A549 (cell line): ENCODE measurements at regions not wholly inside any gene's neighbourhood (a gene's known extent, or its start where the extent isn't known, plus 50 kb on each side); places are given as distances from the start of the nearest gene placed in this dataset.

ENCODE experiments used
- ATAC-seq, 2 experiments: fragments of 200-7000 bp in 1 of 2; fragments of >200 bp in 1 of 2; cut with Nextera tagmentation in 1 of 2; cut with Tn5 transposase in 1 of 2; 3 replicates each; pipeline versions ENCODE4 v1.8.0 to v1.9.1; 2018 to 2020; ENCODE audit warnings: mild to moderate bottlenecking in 1 of 2, moderate library complexity in 1 of 2
- CTCF ChIA-PET: fragments of 300-600 bp; sonication (Branson Sonifier 250); formaldehyde crosslinking; extraction: SDS; loops from one replicate; lab custom pipeline; 2021; ENCODE audit warnings: antibody characterized with exemption, inconsistent platforms; lab: Yijun Ruan, JAX
- POLR2A ChIA-PET: fragments of 350-600 bp; formaldehyde crosslinking; extraction: SDS; loops from one replicate; lab custom pipeline; 2021; ENCODE audit warnings: antibody characterized with exemption, inconsistent platforms; lab: Yijun Ruan, JAX
- DNase-seq, 2 experiments: peaks; one replicate each; pipeline versions ENCODE4 v3.0.0 to v3.0.0-alpha.2; 2011 to 2016; ENCODE audit warnings: low read depth in 1 of 2, low spot score in 1 of 2
- FAIRE-seq: peaks from 2 replicates; lab custom pipeline; 2011; peaks lifted over from hg19 to GRCh38; lab: Jason Lieb, UNC
- H3K27ac ChIP-seq, 2 experiments: fragments of >200 bp; sonication (Bioruptor Twin); formaldehyde crosslinking; 3 replicates each; pipeline ENCODE4 v1.5.1; 2016 to 2017
- H3K4me1 ChIP-seq: fragments of >200 bp; sonication (Bioruptor Twin); formaldehyde crosslinking; 3 replicates; pipeline ENCODE4 v1.6.1; 2016
- H3K4me2 ChIP-seq: fragments of >200 bp; sonication (Bioruptor Twin); formaldehyde crosslinking; 3 replicates; pipeline ENCODE4 v1.6.1; 2016
- H3K4me3 ChIP-seq: fragments of >200 bp; sonication (Bioruptor Twin); formaldehyde crosslinking; 3 replicates; pipeline ENCODE4 v1.5.1; 2016
- H3K9me3 ChIP-seq: fragments of >200 bp; sonication (Bioruptor Twin); formaldehyde crosslinking; 3 replicates; pipeline ENCODE4 v1.6.1; 2016
- CBX8 ChIP-seq: fragments of 200-600 bp; sonication (generic); IDR thresholded peaks from 2 replicates; pipeline ENCODE4 v1.6.1; 2016
- CHD4 ChIP-seq: fragments of 200-600 bp; sonication (generic); IDR thresholded peaks from 2 replicates; pipeline ENCODE4 v1.6.1; 2016; ENCODE audit warnings: antibody characterized with exemption, mild to moderate bottlenecking, borderline replicate concordance
- E2F6 ChIP-seq: IDR thresholded peaks from 2 replicates; pipeline ENCODE4 v1.6.1; 2012; ENCODE audit warnings: low read depth, borderline replicate concordance
- EHF ChIP-seq: fragments of 250-450 bp; sonication (Bioruptor Pico); IDR thresholded peaks from 2 replicates; pipeline ENCODE4 v1.5.0; 2020; ENCODE audit warnings: mild to moderate bottlenecking
- ELK1 ChIP-seq: fragments of 150-350 bp; IDR thresholded peaks from 2 replicates; pipeline ENCODE4 v1.6.1; 2014; ENCODE audit warnings: low read depth, mild to moderate bottlenecking, low read length
- FOSB ChIP-seq: fragments of 250-450 bp; sonication (Bioruptor Pico); IDR thresholded peaks from 2 replicates; pipeline ENCODE4 v1.5.0; 2020; ENCODE audit warnings: mild to moderate bottlenecking, moderate library complexity
- FOXS1 ChIP-seq: fragments of 250-450 bp; sonication (Bioruptor Pico); IDR thresholded peaks from 2 replicates; pipeline ENCODE4 v1.5.0; 2020; ENCODE audit warnings: mild to moderate bottlenecking, moderate library complexity
- GATA3 ChIP-seq: IDR thresholded peaks from 2 replicates; pipeline ENCODE4 v1.6.1; 2012; ENCODE audit warnings: borderline replicate concordance
- HDAC2 ChIP-seq: fragments of 200-600 bp; sonication (generic); IDR thresholded peaks from 2 replicates; pipeline ENCODE4 v1.6.1; 2016
- HEYL ChIP-seq: fragments of 250-450 bp; sonication (Bioruptor Pico); IDR thresholded peaks from 2 replicates; pipeline ENCODE4 v1.8.0; 2021; ENCODE audit warnings: mild to moderate bottlenecking, moderate library complexity
- HMGXB4 ChIP-seq: fragments of 250-450 bp; sonication (Bioruptor Pico); IDR thresholded peaks from 2 replicates; pipeline ENCODE4 v1.5.0; 2021; ENCODE audit warnings: mild to moderate bottlenecking, moderate library complexity, borderline replicate concordance
- HOXA7 ChIP-seq: fragments of 250-450 bp; sonication (Bioruptor Pico); IDR thresholded peaks from 2 replicates; pipeline ENCODE4 v1.5.0; 2020; ENCODE audit warnings: mild to moderate bottlenecking, moderate library complexity
- HOXB13 ChIP-seq: fragments of 250-450 bp; sonication (Bioruptor Pico); IDR thresholded peaks from 2 replicates; pipeline ENCODE4 v1.5.0; 2020; ENCODE audit warnings: low read depth, mild to moderate bottlenecking, moderate library complexity
- HOXB5 ChIP-seq: fragments of 250-450 bp; sonication (Bioruptor Pico); IDR thresholded peaks from 2 replicates; pipeline ENCODE4 v1.5.0; 2020; ENCODE audit warnings: mild to moderate bottlenecking, moderate library complexity
- KDM1A ChIP-seq: fragments of 200-600 bp; sonication (generic); IDR thresholded peaks from 2 replicates; pipeline ENCODE4 v1.6.1; 2016; ENCODE audit warnings: low read depth, mild to moderate bottlenecking
- MAZ ChIP-seq: fragments of 150-350 bp; IDR thresholded peaks from 2 replicates; pipeline ENCODE4 v1.6.1; 2014; ENCODE audit warnings: antibody characterized with exemption, low read depth, low read length, borderline replicate concordance
- NFE2L2 ChIP-seq: fragments of 150-350 bp; conservative IDR thresholded peaks from 2 replicates; pipeline ENCODE4 v1.6.1; 2014; ENCODE audit warnings: low read length
- NR3C1 ChIP-seq: fragments of >200 bp; sonication (Bioruptor Twin); formaldehyde crosslinking; IDR thresholded peaks from 3 replicates; pipeline ENCODE4 v1.6.1; 2017
- RCOR1 ChIP-seq: fragments of 150-350 bp; IDR thresholded peaks from 2 replicates; pipeline ENCODE4 v1.6.1; 2014; ENCODE audit warnings: antibody characterized with exemption, low read length, low read depth
- RFX5 ChIP-seq: fragments of 450-650 bp; IDR thresholded peaks from 2 replicates; pipeline ENCODE4 v1.7.1; 2014; ENCODE audit warnings: antibody characterized with exemption, mild to moderate bottlenecking, moderate library complexity
- SREBF2 ChIP-seq: fragments of 450-650 bp; IDR thresholded peaks from 2 replicates; pipeline ENCODE4 v1.6.1; 2014; ENCODE audit warnings: mild to moderate bottlenecking, moderate library complexity
- TFCP2L1 ChIP-seq: fragments of 250-450 bp; sonication (Bioruptor Pico); IDR thresholded peaks from 2 replicates; pipeline ENCODE4 v1.5.0; 2021; ENCODE audit warnings: mild to moderate bottlenecking
- TP53 ChIP-seq: fragments of 250-450 bp; sonication (Bioruptor Pico); IDR thresholded peaks from 2 replicates; pipeline ENCODE4 v1.5.0; 2021; ENCODE audit warnings: mild to moderate bottlenecking, moderate library complexity
- ZFP36 ChIP-seq: fragments of 450-650 bp; IDR thresholded peaks from 2 replicates; pipeline ENCODE4 v1.6.1; 2014; ENCODE audit warnings: borderline replicate concordance; ENCODE audit not compliant: partially characterized antibody
- WGBS: methylation state at CpG from one replicate; pipeline ENCODE4 v1.1.6; 2017; ENCODE audit errors: missing lambda C conversion rate; 5-methylcytosine and 5-hydroxymethylcytosine counted together

- Histone ChIP-seq H3K9me3 (no peaks in the 10 kb centered on the region), H3K4me2 (no peak overlapping the region)
- POLR2A ChIA-PET: interaction anchor here (0.5 kb wide), 1 partner anchor 207 kb away, joined by 5 read pairs; no protein-coding TSS in a partner anchor
- no peak for FAIRE-seq
- TF ChIP-seq E2F6 (no peak), EHF (no peak), TFCP2L1 (CRISPR knock-in tag) (no peak), GATA3 (no peak), HEYL (CRISPR knock-in tag) (no peak), ELK1 (no peak), HOXB5 (CRISPR knock-in tag) (no peak), NFE2L2 (no peak), RCOR1 (no peak), KDM1A (no peak), HOXB13 (no peak), CBX8 (no peak), HMGXB4 (CRISPR knock-in tag) (no peak), CHD4 (no peak), MAZ (no peak)
- TF ChIP-seq, all 56 proteins: peak for 0
- CTCF ChIA-PET: interaction anchor here (0.6 to 3.6 kb wide), 5 partner anchors 327 to 542 kb away, joined by 3 to 32 read pairs (median 4); partner anchors contain the start of gene RTL1
- Histone ChIP-seq H3K27ac (peak overlapping the region; percentile 2 to 85; a peak in 4 of 6 replicates), H3K4me3 (no peak overlapping the region), H3K4me1 (peaks cover 23% of the 10 kb centered on the region)
- DNase-seq (no peak), ATAC-seq (no peak)
- WGBS: 84% methylated on average over 13 of the region's 15 CpGs
Observed at GRCh38 chr14:101233021-101233366, 328.3 kb upstream of the DIO3 start.

GRCh38 chr14:101233391-101233790 lies 327.9 kb upstream of the DIO3 start:
- no peak for DNase-seq
- no peak for ATAC-seq
- ChIA-PET CTCF (interaction anchor here (0.6 to 3.6 kb wide), 8 partner anchors 327 to 844 kb away, joined by 3 to 32 read pairs (median 4); partner anchors contain the start of gene RTL1), POLR2A (interaction anchor here (0.5 kb wide), 1 partner anchor 206 kb away, joined by 5 read pairs; no protein-coding TSS in a partner anchor)
- H3K9me3 ChIP-seq: no peaks in the 10 kb centered on the region
- peak overlapping the region; percentile 2 to 85; a peak in 4 of 6 replicates for H3K27ac ChIP-seq
- H3K4me3 ChIP-seq: no peak overlapping the region
- no peak overlapping the region for H3K4me2 ChIP-seq
- no peak for TF ChIP-seq CBX8
- no peak for TF ChIP-seq ZFP36
- TF ChIP-seq TP53 (CRISPR knock-in tag): no peak
- no peak for TF ChIP-seq FOSB (CRISPR knock-in tag)
- TF ChIP-seq KDM1A: no peak
- FAIRE-seq: no peak
- peaks cover 20% of the 10 kb centered on the region for H3K4me1 ChIP-seq
- 84% methylated on average over 12 of the region's 12 CpGs for WGBS

- peaks cover 16% of the 10 kb centered on the region for H3K4me1 ChIP-seq
- WGBS: 83% methylated on average over 5 of the region's 7 CpGs
- ChIA-PET POLR2A (interaction anchor here (0.5 to 0.6 kb wide), 2 partner anchors 206 to 408 kb away, joined by 4 to 5 read pairs; no protein-coding TSS in a partner anchor), CTCF (interaction anchor here (0.6 to 3.9 kb wide), 14 partner anchors 9 to 844 kb away, joined by 3 to 34 read pairs (median 6); partner anchors contain the start of gene RTL1)
- H3K4me3 ChIP-seq: no peak overlapping the region
- TF ChIP-seq FOXS1 (CRISPR knock-in tag) (no peak), TP53 (CRISPR knock-in tag) (no peak), NR3C1 (no peak), MAZ (no peak), CHD4 (no peak), HOXA7 (no peak), E2F6 (no peak), RFX5 (no peak), GATA3 (no peak), CBX8 (no peak), HDAC2 (no peak), SREBF2 (no peak), ZFP36 (no peak)
- H3K9me3 ChIP-seq: no peaks in the 10 kb centered on the region
- ATAC-seq (no peak), DNase-seq (no peak), FAIRE-seq (no peak)
- H3K4me2 ChIP-seq: no peak overlapping the region
- peak overlapping the region; percentile 69 to 85; a peak in 4 of 6 replicates for H3K27ac ChIP-seq
Observed at GRCh38 chr14:101233808-101234207, 327.5 kb upstream of the DIO3 start.
